ENCODE measurements at regions not wholly inside any gene's neighbourhood (a gene's known extent, or its start where the extent isn't known, plus 50 kb on each side); places are given as distances from the start of the nearest gene placed in this dataset.

- TF ChIP-seq GATA3 (IDR thresholded peaks at IDR 0.05; ENCODE audit: borderline replicate concordance) (no peak), JUN (IDR thresholded peaks at IDR 0.05) (no peak), ELK1 (IDR thresholded peaks at IDR 0.05; ENCODE audit: low read depth, low read length) (no peak), CTCF (IDR thresholded peaks at IDR 0.05) (no peak)
Measured at GRCh38 chr5:86999951-87000350, 267.7 kb upstream of the RASA1 start.
